ENCODE measurements at regions not wholly inside any gene's neighbourhood (a gene's known extent, or its start where the extent isn't known, plus 50 kb on each side); places are given as distances from the start of the nearest gene placed in this dataset.

DNA sequence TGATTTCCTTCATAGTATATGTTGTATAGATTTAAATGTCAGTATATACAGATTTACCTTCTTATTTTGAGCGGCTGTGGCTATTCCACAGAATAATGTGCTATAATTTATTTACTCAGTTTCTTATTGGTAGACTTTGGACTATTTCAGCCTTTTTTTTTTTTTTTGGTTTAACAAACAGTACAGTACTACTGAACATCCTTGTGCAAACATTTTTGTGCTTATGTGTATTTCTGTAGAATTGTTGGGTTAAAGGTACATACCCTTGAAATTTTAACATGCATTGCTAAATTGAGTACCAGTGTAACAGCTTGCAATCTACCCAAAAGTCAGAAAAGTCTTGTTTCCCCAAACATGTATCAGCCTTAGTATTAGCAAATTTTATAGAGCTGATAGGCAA, 68.8 kb downstream of the HHEX start:
- H3K4me3 ChIP-seq (ENCODE audit: low read depth in 1 of 2, low read length in 1 of 2): peak overlapping the region in 1 of 2 experiments; percentile 56
- peak overlapping the region; percentile 86 for H3K27ac ChIP-seq
- no peaks in the 10 kb centered on the region for H3K9me3 ChIP-seq
- H3K27me3 ChIP-seq: no peaks in the 10 kb centered on the region
- TF ChIP-seq, protein P1, sequence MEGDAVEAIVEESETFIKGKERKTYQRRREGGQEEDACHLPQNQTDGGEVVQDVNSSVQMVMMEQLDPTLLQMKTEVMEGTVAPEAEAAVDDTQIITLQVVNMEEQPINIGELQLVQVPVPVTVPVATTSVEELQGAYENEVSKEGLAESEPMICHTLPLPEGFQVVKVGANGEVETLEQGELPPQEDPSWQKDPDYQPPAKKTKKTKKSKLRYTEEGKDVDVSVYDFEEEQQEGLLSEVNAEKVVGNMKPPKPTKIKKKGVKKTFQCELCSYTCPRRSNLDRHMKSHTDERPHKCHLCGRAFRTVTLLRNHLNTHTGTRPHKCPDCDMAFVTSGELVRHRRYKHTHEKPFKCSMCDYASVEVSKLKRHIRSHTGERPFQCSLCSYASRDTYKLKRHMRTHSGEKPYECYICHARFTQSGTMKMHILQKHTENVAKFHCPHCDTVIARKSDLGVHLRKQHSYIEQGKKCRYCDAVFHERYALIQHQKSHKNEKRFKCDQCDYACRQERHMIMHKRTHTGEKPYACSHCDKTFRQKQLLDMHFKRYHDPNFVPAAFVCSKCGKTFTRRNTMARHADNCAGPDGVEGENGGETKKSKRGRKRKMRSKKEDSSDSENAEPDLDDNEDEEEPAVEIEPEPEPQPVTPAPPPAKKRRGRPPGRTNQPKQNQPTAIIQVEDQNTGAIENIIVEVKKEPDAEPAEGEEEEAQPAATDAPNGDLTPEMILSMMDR (IDR thresholded peaks at IDR 0.05): no peak
- no peaks in the 10 kb centered on the region for H3K36me3 ChIP-seq
- H3K4me1 ChIP-seq (ENCODE audit: control insufficient read depth in 1 of 2, insufficient read depth in 1 of 2, low read depth in 1 of 2, low read length in 1 of 2): peaks cover 76 to 78% of the 10 kb centered on the region in 2 experiments

DNA sequence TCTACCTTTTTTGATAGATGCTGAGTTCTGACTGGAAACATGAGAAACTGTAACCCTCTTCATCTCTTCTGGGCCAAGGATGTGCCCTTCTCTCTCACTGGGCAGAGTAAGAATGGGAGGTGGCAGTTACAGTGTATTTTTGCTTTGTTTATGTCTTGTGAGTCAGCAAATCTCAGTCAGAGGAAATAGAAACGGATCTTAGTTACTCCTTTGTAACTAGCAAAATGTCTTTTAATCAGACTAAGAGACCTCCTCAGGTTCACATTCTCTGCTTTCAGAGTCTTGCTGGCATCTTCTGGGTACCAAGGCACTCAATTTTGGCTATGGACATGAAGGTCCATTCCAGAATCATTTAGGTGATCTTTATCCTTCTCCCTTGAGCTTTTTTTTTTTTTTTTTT, 70.9 kb downstream of the HHEX start:
- peak overlapping the region; percentile 42 to 56 for H3K4me3 ChIP-seq (ENCODE audit: low read depth in 1 of 2, low read length in 1 of 2)
- H3K4me1 ChIP-seq (ENCODE audit: control insufficient read depth in 1 of 2, insufficient read depth in 1 of 2, low read depth in 1 of 2, low read length in 1 of 2): peaks cover 66% of the 10 kb centered on the region in 2 experiments
- peak overlapping the region; percentile 86 for H3K27ac ChIP-seq
- no peaks in the 10 kb centered on the region for H3K27me3 ChIP-seq
- TF ChIP-seq, protein P1 (IDR thresholded peaks at IDR 0.05): no peak
- no peaks in the 10 kb centered on the region for H3K36me3 ChIP-seq
- no peaks in the 10 kb centered on the region for H3K9me3 ChIP-seq

DNA sequence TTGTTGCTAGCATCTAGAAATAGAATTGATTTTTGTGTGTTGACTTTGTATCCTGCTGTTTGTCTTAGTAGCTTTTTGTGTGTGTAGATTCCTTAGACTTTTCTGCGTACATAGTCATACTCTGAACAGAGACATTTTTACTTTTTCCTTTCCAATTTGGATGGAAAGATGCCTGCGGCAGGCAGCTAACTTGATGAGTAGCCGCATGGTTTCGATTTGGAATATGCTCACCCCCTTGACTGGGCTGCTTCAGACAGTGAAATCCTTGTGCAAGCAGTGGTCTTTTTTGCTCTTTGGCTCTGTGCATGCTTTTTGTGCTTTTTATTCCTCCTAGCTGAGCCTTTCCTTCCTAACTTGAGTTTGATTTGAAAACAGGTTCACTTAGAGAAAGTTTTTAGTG, 71.8 kb downstream of the HHEX start:
- Histone ChIP-seq H3K36me3 (no peaks in the 10 kb centered on the region), H3K4me1 (ENCODE audit: control insufficient read depth in 1 of 2, insufficient read depth in 1 of 2, low read depth in 1 of 2, low read length in 1 of 2) (peaks cover 56 to 57% of the 10 kb centered on the region in 2 experiments), H3K4me3 (ENCODE audit: low read depth in 1 of 2, low read length in 1 of 2) (no peak overlapping the region), H3K9me3 (no peaks in the 10 kb centered on the region), H3K27ac (peak overlapping the region; percentile 86), H3K27me3 (no peaks in the 10 kb centered on the region)
- TF ChIP-seq, protein P1 (IDR thresholded peaks at IDR 0.05): no peak

DNA sequence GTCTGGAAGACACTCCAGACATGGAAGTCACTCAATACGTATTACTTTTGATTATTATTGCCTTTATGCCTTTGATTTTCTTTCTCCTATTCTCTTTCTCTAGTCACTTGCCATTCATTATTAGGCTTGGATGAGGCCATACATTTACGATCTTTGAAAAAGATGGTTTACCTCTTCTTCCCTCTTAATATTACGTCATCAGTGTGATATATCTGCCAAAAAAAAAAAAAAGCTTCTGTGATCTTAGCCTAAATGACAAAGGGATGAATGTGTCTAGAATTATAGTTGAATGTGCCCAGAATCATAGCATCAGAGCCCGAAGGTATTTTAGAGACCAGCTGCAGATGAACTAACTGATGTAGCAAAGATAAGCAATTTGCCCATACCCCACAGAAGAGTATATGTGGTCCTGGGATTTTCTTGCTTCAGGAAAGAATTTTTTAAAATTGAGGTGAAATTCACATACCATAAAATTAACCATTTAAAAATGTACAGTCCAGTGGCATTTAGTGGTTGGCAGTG, 73.9 kb downstream of the HHEX start:
- H3K27me3 ChIP-seq: no peaks in the 10 kb centered on the region
- H3K9me3 ChIP-seq: no peaks in the 10 kb centered on the region
- H3K36me3 ChIP-seq: no peaks in the 10 kb centered on the region
- TF ChIP-seq, protein P1 (IDR thresholded peaks at IDR 0.05): no peak
- no peak overlapping the region for H3K27ac ChIP-seq
- peaks cover 35 to 36% of the 10 kb centered on the region in 2 experiments for H3K4me1 ChIP-seq (ENCODE audit: control insufficient read depth in 1 of 2, insufficient read depth in 1 of 2, low read depth in 1 of 2, low read length in 1 of 2)
- no peak overlapping the region for H3K4me3 ChIP-seq (ENCODE audit: low read depth in 1 of 2, low read length in 1 of 2)

DNA sequence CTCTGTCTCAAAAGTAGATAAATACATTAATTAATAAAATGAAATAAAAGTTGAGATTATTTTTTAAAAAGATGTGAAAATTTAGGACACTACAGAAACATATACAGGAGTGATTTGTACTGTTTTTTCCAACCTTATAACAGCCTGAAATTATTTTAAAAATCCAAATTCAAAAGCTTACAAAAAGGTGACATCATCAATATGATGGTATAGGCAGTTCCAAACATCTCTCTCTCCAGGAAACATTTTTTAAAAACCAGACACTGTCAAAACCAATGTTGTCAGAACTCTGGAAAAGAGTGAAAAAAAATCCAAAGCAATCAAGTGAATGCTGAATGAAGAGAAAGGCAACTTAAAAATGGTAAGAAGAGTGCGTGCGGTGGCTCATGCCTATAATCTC, 76.7 kb downstream of the HHEX start:
- TF ChIP-seq, protein P1 (IDR thresholded peaks at IDR 0.05): no peak
- Histone ChIP-seq H3K9me3 (no peaks in the 10 kb centered on the region), H3K36me3 (no peaks in the 10 kb centered on the region), H3K4me3 (ENCODE audit: low read depth in 1 of 2, low read length in 1 of 2) (no peak overlapping the region), H3K27me3 (no peaks in the 10 kb centered on the region), H3K4me1 (ENCODE audit: control insufficient read depth in 1 of 2, insufficient read depth in 1 of 2, low read depth in 1 of 2, low read length in 1 of 2) (peaks cover 9 to 12% of the 10 kb centered on the region in 2 experiments), H3K27ac (no peak overlapping the region)
